GM13976 (cell line): ENCODE measurements at regions not wholly inside any gene's neighbourhood (a gene's known extent, or its start where the extent isn't known, plus 50 kb on each side); places are given as distances from the start of the nearest gene placed in this dataset.
"Not testable (repeated sequence)": the region's sequence is repeated elsewhere in the genome, so short reads cannot be mapped to it uniquely, and the experiment has no call there.

Experiments used
- DNase-seq: peaks from one replicate; pipeline ENCODE4 v3.0.0; 2012; ENCODE audit warnings: low spot score
- CTCF ChIP-seq: IDR thresholded peaks from 2 replicates; pipeline ENCODE4 v1.5.1; 2012; ENCODE audit warnings: borderline replicate concordance, mild to moderate bottlenecking; ENCODE audit not compliant: insufficient read depth; ENCODE audit errors: extremely low read depth, missing control alignments, control extremely low read depth
- in situ Hi-C: fragments of 300-500 bp; cut with MboI; formaldehyde crosslinking; loops from one replicate; pipeline ENCODE4 v1.12.0; 2022; ENCODE audit warnings: low sequenced_read_pairs, mixed read lengths, inconsistent platforms; ENCODE audit not compliant: unreplicated experiment

GRCh38 chr16:73405851-73406250 is 357.9 kb upstream of the ZFHX3 start:
- no peak for TF ChIP-seq CTCF
- in situ Hi-C loops: no loop called here
- no peak for DNase-seq

- no peak for TF ChIP-seq CTCF
- in situ Hi-C loops: no loop called here
- no peak for DNase-seq
Measured at GRCh38 chr16:73404001-73404400, 356.1 kb upstream of the ZFHX3 start.

- TF ChIP-seq CTCF: no peak
- no peak for DNase-seq
- in situ Hi-C loops: no loop called here
Measured at GRCh38 chr16:73403291-73403690, 355.4 kb upstream of the ZFHX3 start.

- no peak for TF ChIP-seq CTCF
- in situ Hi-C loops: no loop called here
- no peak for DNase-seq
Measured at GRCh38 chr16:73400951-73401350, 353.0 kb upstream of the ZFHX3 start.

GRCh38 chr16:73399997-73400396 is 352.1 kb upstream of the ZFHX3 start:
- DNase-seq: no peak
- in situ Hi-C loops: no loop called here
- TF ChIP-seq CTCF: no peak

- TF ChIP-seq CTCF: no peak
- no peak for DNase-seq
- in situ Hi-C loops: no loop called here
Measured at GRCh38 chr16:73399486-73399885, 351.6 kb upstream of the ZFHX3 start.

GRCh38 chr16:73398604-73399003 is 350.7 kb upstream of the ZFHX3 start:
- DNase-seq, in situ Hi-C loops: not testable (repeated sequence)
